Spleen (tissue), 7 donors: ENCODE measurements at regions not wholly inside any gene's neighbourhood (a gene's known extent, or its start where the extent isn't known, plus 50 kb on each side); places are given as distances from the start of the nearest gene placed in this dataset.

Experiments used
- CTCF ChIP-seq, 11 experiments: fragments of 200-600 bp in 7 of 11; fragments of 450-650 bp in 4 of 11; sonication (generic) in 4 of 11; IDR thresholded peaks in 8 of 11; conservative IDR thresholded peaks in 3 of 11; 1 replicate in 7 of 11; 2 replicates in 4 of 11; pipeline versions ENCODE4 v1.4.0 to v1.8.0; 2016 to 2021; ENCODE audit warnings: antibody characterized with exemption in 11 of 11, inconsistent platforms in 4 of 11, mild to moderate bottlenecking in 1 of 11
- POLR2AphosphoS5 ChIP-seq, 3 donors: sonication (generic); formaldehyde crosslinking; IDR thresholded peaks; one replicate each; pipeline ENCODE4 v1.5.1; 2017; ENCODE audit warnings: antibody characterized with exemption in 3 of 3
- donor health status: DM: no; HTN: no; CAD: no; lungs with moderate emphysema.
- donor health status: DM: no; HTN: no; CAD: no.
- donor health status: DM: no; HTN: no; CAD: no.

- TF ChIP-seq CTCF (IDR thresholded peaks at IDR 0.05 in 8 of 11, conservative IDR thresholded peaks at IDR 0.05 in 3 of 11) (no peak), POLR2AphosphoS5 (IDR thresholded peaks at IDR 0.05) (no peak)
Observed at GRCh38 chr7:63080831-63081230, 917.8 kb upstream of the ZNF722 start.
